NCI-H2107 (cell line): ENCODE measurements at regions not wholly inside any gene's neighbourhood (a gene's known extent, or its start where the extent isn't known, plus 50 kb on each side); places are given as distances from the start of the nearest gene placed in this dataset.
A peak's percentile ranks its signal among the peaks of the same experiment; 100 is the strongest.

Experiments used
- DNase-seq: peaks from one replicate; lab custom pipeline; 2025; lab: John Stamatoyannopoulos, UW

DNA sequence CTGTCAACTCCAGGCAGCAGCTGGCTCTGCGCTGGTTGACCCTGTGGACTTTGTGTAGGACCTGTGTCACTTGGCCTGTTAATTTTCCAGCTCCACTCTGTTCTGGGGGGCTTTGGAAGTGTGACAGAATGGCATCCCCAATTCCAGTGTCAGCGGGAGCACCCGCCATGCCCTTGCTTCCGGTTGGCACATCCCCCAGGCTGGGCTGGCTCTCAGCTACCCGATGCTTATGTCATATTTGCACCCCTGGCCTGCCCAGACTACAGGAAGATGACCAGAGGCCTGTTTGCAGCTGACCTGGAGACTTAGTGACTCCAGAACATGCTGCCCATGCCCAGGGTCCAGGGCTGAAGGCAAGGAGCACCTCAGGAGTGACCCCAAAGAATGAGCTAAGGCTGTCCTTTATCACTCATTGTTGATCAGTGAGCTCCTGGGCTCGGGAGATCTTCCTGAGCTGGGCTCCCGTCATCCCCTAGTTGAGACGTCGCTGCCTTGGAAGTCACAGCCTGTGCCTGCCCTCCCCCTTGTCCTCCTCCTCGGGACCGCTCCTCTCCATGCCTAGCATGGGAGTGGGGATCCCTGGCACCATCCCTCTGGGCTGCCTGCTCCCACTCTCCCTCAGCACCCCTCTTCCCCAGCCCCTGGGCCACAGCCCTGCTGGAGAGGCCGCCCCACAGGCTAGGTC lies 163.4 kb upstream of the RTL1 start:
- no peak for DNase-seq

DNA sequence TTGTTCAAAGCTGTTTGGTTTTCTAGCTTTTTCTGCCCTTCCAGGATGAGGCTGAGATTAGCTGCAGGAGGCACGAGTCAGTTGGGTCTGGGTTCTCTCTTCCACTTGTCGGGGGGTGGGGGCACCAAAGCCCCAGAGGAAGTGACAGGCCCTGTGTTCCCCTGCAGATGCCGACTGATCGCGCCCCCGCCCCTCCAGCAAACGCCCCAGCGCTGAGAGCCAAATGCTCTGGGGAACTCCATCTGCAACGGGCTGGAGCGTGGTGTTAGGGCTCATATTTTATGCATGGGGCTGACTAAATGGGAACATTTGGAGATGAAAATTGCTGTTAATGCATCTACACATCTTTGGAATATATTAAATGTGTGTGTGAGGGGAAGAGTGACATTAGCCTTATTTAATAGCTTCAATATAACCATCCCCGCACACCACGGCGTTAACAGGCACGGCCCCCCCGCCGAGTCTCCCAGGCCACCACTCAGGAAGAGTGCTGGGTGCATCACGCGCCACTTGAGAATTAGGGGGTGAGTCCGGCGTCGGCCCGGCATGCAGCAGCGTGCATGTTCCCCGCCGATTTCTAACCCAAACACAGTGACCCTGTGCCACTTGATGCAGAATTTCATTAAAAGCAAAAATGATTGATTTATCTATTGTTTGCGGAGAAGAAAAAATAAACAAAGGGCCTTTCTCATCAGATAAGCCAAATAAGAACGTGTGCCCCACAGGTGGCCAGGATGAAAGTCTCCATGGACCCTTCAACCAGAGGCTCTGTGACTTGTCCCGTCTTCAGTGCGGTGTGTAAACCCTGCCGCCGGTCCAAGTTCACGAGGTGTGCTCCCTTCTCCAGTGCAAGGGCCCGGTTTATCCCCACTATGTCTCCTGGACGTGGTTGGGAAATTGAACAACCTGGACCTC lies 165.0 kb upstream of the RTL1 start:
- no peak for DNase-seq

DNA sequence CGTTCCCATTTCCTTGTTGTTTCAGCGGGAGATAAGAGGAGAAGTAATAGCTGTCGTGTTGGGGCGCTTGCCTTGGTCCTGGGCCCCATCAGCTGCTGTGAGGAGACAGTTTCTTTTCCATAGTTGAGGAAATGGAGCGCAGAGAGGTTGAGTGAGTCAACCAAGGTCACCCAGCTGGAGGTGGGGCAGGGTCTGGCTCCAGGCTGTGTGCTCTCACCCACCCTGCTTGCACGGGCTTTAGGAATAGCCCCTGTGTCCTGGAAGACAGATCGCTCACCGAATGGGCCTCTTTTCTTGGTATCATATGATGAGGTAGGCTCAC lies 165.7 kb upstream of the RTL1 start:
- DNase-seq: no peak

DNA sequence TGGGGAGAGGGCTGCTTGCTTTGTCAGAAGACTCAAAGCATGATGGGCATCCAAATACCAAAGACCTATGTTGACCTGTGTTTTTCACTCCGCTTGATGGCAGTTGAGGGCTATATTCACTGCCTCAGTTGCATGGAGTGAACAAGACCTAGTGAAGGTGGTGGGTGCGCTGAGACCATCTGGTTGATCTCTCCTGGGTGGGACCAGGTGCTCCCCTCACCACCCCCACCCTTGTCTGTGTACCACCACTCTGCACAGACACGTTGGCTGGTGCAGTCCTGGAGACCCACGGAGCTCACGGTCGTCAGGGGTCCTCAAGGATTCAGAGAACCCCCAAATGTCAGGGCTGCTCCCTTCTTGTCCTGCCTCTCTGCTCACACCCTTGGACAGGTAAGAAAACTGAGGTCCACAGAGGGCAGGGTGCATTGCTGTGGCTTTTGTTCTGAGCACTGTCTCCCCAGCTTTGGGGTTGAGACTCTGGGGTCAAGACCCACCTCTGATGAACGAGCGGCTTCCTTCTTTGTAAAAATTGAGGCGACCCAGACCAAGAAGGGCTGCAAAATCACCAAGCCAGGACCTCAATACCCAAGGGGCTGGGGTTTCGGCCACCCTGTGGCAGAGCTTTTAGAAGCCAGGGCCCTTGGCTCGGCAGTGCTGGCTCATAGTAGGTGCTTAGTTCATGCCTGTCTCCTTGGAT lies 166.3 kb upstream of the RTL1 start:
- no peak for DNase-seq

DNA sequence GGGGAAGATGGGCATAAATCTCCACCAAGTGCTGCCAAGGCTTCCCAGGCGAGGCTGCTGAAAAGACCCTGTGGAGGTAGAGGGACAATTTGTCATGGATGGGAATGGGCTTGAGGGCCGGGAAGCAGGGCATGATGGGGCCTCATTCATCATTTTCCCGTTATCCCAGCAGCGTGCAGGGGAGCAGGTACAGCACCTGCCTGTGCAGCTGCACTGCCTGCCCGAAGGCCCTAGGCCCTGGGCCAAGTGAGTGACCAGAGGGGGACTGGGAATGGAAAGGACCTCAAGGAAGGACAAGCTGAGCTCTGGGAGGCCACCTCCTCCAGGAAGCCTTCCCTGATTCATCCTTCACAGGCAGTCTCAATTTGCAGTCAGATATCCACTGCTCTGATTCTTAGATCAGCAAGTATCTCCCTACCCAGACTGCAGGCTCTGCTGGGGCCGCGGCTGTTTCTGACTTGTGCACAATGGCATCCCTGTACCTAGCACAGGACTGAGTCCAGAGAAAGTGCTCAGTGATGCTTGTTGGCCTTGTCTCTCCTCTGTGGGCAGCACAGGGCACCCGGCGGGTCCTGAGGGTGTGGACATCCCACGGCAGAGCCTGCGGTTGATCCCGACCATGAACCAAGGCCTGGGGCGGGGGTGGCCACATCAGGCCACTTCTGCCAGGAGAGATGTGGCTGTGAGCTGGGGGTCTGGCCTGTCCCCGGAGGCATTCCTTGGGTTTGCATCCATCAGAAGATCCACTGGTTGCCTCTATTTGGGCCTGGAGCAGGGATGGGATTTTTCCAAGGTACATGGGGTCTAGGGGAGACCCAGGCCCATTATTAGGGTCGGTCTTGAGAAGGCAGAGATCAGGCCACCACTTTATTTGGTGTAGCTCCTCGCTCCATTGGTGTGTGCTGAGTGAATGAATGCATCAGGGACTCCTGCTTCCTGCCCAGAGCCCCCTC lies 167.3 kb upstream of the RTL1 start:
- DNase-seq: no peak

DNA sequence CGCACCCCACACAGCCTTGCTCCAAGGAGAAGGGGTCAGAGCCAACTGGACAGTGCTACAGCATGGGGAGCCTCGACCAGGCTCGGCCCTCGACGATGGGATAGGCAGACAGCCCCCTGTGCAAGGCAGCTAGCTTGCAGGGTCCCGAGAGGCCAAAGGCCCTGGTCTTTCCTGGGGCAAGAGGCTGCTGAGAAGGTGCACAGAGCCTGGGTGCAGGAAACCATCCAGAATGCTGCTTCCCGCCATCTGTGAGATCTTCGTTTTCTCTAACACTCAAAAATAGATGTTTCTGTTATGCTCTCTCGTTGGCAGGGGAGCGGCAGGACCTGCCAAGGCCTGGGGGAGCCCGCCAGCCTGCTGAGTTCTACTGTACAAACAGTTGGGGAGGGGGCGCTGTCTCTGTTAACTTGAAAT lies 168.0 kb upstream of the RTL1 start:
- no peak for DNase-seq

DNA sequence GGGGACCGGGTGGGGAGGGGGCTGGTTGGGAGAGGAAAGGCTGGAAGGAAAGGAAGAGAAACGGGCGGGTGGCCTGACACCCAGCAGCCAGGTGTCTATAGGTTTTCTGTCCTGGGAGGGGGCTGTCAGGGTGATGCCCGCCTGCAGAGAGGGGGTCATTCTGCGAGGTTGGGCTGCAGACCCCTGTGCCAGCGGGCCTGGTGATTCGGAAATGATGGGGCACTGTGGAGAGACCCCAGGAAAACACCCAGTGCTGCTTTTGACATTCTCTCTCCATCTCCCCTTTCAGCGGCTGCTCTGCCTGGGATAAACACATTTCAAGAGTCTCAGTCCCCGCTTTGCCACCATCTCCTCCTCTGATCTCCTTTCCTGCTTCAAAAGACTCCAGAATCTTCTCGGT lies 168.5 kb upstream of the RTL1 start:
- no peak for DNase-seq

DNA sequence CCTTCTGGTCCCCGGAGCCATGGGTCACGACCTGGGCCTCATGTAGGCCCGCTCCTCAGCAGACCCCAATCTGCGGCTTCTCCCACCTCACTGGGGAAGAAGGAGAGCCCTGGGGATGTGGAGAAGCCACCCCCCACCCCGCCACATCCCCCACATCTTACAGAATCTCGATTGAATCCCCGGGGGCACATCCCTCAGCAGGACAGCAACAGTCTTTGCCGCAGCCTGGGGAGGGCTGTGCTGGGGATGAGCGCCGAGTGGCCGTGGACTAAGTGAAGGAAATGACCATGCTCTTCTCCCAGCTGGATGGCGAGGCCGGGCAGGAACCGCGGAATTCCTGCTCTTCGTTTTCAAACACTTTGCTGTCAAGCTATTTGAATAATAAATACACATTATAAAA lies 169.0 kb upstream of the RTL1 start:
- no peak for DNase-seq

DNA sequence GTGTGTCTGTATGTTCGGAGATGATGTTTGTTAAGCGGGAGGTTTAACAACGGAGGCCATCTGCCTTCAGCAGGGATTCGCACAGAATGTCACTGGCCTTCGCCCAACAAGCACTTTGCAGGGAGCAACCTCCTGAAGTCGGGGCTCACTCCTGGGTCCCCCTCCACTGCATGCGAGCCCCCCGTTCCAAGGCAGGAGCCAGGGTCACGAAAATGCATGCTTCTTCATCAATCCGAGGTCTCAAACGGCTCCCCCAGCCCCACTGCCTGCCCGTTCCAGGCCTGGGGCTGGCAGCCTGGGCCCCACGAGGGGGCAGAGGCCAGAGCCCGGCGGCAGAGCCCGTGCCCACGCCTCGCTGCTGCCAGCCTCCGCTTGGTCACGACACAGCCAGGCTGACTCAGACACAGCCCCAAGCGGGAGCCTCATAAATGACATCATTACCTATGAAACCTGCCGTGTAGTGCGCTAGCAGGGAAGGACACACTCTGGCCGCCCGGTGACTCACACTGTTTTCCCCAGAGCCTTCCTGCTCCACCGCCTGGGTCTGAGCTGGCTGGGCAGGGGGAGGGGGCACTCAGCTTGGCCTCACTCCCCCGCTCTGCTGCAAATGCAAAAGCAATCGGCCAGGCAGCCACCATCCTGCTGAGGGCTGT lies 169.5 kb upstream of the RTL1 start:
- DNase-seq: peak; percentile 92

DNA sequence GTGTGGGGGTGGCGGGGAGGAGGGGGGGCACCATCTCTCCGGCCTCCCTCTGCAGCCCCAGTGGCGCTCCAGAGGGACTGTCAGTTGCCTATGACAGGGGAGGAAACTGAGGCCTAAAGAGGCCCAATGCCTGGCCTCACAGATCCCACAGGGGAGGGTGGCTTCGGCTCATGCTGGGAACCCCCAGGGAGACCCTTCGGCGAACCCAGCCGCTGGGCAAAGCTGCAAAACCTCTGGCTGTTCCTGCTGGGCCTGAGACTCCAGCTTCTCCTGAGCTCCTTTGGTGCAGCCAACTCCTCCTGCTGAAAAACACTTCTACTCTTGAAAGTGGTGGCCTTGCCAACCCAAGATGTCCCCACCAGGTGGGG lies 170.1 kb upstream of the RTL1 start:
- DNase-seq: no peak

DNA sequence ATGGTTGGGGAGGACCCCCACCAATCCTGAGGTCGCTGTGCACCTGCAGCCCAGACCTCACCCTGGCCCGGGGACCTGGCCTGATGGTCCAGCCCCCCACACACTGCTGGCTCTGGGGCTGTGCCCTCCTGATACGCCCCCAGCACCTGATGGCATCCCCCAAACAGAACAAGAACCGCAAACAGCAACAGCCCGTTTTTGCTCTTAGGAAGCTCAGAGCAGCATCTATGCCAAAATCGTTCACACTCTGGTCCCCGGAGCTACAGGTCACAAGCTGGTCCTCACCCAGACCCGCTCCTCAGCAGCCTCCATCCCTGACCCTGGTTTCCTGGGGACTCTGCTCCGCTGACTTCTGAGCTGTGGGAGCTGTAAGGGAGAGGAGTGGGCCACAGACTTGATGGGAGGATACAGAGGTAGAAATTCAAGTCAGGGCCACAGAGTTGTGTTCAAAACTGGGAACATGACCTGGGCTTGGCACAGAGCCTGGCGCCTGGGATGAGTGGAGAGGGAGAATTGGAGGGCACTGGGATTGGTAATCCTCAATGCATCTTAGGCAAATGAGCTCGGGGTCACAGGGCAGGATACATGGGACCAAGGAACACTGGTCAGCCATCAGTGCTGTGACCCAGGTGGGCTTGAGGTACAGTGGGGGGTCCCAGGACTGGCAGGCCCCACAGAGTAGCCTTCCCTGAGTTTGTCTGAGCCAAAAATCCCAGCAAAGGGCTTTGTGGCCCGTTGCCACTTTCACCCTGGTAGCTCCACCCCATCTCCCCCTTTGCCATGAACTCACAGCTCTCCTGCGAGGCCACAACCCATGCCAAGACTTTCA lies 170.9 kb upstream of the RTL1 start:
- DNase-seq: no peak

DNA sequence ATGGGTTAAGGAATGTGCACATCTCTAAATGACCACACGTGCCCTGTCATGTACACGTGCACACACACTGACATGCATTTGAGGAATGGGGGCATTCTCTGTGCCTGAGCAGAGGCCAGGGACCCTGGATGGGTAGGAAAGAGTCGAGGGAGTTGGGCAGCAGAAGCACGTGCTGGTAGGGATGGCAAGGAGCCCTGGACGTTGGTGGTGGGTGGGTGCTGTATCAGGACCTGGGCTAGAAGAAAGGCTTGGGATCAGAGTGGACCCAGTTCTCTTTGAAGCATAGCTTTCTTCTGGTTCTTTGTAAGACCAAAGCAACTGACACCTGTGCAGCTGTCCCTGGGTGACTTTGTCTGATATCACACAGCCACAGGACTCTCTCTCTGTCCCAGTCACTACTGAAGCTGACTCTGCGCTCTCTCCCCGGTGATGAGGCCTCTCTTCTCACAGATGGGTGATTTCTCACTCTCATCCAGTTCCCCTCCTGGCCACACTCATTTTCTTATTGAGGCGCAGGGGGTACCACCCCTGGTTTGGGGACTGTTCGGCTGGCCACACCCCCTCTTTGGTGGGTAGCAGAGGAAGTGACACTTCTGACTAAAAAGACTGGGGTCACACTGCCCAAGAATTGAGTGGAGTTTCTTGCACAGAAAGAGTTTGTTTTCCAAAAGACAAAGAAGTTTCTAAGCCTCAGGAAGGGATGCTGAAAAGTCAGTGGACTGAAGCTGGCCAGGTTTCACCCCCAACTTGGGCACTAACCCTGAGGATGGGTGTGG lies 171.7 kb upstream of the RTL1 start:
- no peak for DNase-seq

DNA sequence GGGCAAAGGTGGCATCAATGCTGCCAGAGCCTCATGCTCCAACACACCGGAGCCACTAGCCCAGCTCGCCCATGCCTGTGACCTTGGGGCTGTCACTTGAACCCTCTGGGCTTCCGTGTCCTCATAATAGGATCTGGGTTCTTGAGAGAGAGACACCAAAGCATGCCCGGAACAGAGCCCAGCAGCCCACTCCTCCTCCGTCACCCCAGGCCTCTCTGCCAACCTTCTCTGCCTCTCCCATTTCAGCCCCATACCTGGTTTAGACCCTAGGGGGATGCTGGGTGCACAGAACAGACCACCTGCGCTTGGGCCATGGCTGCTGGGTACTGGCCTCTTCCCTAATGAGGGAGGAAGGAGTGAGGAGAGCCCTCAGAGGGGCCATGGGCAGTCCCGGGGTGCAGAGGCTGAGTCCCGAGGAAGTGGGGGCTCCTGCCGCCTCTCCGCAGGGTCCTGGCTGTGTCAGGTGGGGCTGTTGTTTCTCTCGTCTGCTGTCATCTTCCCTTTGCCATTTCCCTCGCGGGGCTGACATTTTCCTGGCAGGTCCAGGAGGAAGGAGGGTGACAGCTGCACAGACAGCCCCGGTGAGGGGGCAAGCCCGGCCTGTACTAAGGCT lies 172.4 kb upstream of the RTL1 start:
- no peak for DNase-seq

DNA sequence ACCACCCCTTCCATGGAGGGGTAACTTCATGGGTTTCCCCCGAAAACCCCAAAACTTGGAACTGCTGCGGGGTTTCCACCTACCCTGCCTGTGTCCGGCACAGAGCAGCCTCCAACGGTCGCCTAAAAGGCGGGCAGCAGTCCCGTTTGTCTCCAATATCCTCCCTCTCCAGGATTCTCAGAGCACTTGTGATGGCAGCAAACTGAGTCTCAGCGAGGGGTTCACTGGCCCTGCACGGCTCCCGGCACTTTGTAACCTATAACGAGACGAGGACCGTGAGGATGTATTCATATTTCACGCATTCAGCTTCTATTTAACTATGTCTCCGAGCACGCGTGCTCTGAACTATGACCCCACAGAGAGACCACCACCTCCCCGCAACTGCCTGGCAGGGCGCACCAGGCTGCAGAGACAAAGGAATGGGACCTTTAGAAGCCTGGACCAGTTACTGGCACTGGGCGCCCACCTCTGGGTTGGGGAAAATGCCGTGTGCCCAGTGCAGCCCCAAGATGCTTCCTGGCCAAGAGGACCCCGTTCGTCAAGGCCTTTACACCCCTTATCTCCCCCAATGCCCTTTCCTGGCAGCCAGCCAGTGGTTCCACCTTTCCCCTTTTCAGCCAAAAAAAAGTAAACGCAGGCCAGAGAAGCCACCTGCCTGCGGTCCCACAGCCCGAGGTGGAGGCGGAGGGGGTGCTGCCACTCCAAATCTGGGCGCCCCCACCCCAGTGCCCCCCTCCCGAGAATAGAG lies 173.1 kb upstream of the RTL1 start:
- no peak for DNase-seq

DNA sequence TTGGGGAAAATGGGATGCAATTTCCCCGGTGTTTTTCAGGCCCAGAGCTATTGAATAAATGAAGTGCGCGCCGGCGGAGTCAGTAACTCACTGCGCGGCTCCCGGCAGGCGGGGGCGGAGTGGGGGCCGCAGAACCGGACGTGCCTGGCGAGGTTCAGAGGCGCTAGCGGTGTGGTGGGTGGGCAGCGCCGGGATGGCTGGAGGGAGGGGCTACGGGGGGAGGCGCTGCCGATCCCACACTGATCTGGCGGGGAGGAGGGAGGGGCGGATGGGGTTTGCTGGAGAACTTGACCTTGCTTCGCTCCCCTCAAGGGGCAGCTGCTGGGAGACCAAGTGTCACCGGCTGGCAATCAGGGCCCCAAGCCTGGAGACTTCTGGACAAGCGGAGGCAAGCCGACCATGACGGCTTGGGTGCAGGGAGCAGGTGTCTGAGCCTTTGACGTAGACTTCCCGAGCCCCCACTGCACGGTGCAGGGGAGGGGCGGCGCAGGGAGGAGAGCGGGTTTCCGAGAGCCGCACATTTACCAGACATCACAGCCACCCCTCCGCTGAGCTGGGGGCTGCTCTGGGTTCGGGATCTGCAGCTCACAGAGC lies 174.1 kb upstream of the RTL1 start:
- peak; percentile 26 for DNase-seq

DNA sequence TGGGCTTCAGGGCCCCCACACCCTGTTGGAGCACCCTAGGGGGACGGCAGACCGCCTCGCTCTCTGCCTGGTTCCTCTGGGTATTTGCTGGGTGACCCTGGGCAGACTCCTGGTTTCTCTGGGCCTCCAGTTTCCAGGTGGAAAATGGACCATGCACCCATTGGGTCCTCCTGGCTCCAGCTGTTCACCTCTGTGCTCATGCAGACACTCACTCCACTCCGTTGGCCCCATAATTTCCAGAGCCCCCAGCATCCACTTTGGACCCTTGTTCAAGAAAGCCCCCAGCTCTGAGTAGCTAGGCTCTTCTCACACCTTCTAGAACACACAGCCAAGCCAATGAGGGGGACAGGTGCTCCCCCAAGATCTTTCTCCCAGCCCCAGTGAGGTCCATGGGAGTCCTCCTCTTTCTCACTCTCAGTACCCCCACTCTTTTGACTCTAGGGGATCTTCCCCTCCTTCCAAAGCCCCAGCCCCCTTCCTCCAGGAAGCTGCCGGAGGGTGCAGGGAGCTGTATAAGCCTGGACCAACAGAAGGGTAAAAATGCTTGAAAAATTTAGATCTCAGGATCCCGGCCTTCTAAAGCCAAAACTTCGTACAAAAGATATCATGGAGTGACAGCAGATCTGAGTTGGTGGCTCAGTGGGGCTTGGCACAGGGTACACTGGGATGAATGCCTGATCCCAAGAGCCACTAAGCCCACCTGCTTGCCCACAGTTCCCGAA lies 174.8 kb upstream of the RTL1 start:
- no peak for DNase-seq

DNA sequence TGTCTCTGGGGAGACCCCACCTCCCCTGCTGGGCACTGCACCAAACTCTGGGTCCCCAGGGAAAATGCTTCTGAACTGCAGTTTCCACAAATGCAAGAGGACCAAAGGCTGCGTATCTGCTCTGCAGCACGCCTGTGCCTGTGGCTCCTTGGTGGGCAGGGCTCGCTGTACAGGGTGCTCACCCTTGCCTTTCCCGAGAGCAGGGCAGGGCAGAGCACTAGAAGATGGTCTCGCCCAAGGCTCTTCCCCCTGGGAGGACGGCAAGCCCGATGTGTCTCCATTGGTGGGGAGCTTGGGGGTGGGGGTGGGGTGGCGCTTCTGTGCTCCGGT lies 175.3 kb upstream of the RTL1 start:
- no peak for DNase-seq
